ENCODE measurements at regions not wholly inside any gene's neighbourhood (a gene's known extent, or its start where the extent isn't known, plus 50 kb on each side); places are given as distances from the start of the nearest gene placed in this dataset.

DNA sequence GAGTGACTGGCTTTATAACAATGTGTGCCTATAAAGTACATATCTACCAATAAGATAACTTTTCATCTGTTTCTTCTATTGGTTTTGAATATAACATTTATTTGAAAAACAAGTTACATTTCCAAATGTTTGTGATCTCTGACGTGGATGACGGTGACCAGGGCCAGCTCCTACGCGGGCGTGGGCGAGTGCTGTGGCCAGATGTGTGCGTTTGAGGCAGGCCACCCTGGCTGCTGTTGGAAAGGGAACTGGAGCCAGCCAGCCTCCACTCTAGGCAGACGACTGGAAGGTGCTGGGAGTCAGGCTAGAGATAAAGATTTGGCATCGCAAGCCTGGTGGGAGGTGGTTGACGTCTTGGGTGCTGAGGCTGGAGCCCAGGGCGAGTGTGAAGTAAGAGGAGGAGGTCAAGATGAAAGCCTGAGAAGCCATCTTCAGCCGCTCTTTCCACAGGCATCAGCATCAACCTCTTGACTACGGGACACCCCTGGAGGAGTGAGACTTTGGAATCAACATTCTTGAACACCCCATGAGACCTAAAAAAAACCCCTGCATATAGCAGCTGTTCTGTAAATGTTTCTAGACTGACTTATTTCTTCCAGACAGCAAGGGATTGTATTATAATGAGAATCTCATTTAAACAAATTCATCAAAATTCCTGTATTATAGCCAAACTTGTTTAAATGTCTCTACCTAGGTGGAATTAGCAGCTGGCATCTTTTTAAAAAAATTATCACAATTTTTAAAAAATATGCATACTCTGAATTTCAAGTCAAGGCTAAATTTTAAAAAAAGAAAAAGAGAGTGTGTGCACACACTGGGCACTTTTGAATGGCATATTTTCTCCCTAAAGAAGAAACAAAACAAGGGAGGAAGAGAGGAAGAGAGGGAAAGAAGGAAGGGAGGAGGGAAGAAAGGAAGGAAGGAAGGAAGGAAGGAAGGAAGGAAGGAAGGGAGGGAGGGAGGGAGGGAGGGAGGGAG lies 112.5 kb upstream of the SLC44A3 start:
- no peak for DNase-seq

DNA sequence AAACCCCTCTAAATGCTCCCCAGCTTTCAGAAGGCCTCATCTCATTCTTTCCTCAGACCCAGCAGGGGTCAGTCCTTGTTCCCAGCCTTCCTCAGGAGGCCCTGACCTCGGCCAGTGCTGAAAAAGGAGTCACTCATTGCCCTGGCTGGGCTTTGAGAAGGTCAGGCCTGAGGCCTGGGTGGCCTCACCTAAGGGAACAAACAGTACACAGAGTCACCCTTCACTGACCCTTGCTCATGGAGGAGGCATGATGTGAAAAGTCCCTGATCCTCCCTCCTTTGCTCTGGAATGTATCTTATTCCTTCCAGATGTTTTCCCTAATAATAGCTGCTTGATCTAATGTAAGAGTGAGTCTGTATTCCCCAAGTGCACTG lies 117.7 kb upstream of the SLC44A3 start:
- no peak for DNase-seq

DNA sequence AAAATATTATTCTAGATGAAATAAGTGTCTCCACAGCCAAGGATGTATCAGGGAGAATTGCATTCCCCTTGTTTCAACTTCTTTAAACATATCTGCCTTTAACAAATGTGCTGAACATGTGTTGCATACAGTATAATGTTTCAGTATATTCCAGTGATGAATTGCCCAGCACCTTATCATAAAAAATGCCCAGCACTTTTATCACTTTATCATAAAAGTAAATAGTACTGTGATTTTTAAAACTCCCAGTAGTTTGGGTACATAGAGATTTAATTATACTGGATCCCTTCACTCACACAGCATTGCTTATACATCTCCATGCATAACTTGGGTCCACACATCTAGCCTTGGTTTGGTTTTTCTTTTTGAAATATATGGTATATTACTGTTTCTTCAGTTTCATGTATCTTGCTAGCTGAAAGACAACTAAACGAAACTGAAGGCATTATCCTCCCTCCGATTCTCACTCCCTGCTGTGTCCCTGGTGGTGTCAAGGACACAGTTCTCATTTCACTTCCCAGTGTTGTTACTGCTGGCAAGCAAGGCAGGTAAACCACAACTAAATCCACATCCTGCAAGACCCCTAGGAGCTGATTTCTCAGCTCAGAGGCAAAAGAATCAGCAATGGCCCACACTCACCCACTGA lies 118.2 kb upstream of the SLC44A3 start:
- DNase-seq, result no peak

DNA sequence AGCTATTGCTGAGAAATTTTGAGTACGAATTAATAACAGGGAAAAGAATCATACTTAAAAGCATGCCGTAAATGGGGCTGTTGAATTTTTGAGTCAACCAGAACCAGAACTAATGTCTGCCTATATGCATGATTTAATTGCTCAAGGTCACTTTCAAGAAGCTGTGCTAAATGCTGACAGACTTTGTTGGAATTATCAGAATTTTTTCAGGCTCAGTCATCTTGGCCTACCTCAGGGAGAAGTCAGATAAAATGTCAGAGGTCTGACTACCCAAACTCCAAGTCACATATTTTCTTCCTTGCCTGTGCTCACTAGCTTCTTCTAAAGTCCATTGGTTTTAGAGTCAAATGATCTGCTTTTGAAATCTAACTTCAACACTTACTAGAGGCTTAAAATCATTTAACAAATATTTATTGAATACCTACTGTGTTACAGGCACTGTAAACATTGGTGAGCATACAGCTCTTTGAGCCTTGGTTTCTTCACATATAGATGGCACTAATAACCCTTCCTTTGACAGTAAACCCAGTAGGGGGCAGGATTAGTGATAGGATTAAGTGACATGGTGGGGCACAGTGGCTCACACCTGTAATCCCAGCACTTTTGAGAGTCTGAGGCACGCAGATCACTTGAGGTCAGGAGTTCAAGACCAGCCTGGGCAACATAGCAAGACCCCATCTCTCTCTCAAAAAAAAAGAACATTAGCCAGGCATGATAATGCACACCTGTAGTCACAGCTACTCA lies 121.2 kb upstream of the SLC44A3 start:
- no peak for DNase-seq

DNA sequence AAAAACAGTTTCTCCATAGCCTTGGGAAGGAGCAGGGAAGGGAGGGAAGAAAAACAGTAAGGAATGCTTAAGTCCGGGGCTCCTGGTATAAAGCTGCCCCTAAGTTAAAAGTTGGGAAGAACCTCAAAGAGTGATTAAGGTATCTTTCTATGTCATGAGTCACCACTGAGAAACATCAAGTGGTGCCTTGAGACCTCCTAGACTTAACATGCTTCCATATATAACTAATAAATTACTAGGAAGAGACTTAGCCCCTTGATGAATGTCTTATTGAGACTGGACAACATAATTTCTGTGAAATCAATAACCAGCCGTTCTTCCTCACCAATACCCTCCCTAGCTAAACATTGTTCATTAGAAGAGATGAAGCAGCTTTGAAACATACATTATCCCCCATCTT lies 121.8 kb upstream of the SLC44A3 start:
- DNase-seq, result no peak

DNA sequence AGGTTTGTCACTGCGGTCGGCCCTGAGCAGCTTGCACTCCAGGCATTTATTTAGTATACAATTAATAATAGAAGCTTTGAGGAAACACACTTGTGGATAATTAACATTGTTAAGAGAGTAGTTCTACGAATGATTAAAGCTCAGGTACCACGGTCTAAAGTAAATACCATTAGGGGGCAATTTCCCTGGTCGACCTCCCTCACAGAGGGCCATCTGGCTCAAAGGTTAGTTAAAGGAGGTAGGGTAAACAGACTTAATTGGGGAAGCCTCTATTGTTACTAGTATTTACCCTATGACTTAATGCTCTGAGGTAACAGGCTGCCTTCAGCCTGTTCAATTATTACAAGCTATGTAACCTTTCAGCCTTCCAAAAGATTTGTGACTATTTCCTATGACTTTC lies 122.3 kb upstream of the SLC44A3 start:
- DNase-seq, result peak in 1 of 2 experiments; percentile 14

DNA sequence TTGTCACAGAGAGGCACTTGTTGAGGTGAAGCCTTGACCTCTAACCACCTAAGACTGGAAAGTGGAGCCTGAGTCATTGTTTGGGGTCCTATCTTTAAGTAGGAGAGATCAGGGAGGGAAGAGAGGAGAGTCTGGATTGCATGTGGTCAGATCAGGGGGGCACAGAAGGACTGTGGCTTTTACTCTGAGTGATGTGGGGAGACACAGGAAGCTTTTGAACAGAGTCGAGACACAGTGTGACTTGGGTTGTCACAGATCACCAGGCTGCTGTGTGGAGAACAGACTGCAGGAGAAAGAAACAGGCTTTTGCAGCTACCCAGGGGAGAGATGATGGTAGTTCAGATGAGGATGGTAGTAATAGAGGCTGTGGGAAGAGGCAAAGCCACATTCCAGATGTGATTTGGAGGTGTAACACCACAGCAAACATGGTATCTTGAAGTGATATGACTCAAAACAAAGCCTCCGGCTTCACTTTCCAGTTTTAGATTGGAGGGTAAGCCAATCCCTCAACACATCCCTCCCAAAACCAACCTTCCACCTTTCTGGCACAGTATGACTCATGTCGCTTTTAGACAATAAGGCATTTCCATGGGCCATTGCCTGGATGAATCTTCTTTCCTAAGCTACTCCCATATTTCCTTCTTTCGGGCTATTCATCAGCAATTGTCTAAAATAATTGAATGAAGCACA lies 125.8 kb upstream of the SLC44A3 start:
- DNase-seq, result no peak

DNA sequence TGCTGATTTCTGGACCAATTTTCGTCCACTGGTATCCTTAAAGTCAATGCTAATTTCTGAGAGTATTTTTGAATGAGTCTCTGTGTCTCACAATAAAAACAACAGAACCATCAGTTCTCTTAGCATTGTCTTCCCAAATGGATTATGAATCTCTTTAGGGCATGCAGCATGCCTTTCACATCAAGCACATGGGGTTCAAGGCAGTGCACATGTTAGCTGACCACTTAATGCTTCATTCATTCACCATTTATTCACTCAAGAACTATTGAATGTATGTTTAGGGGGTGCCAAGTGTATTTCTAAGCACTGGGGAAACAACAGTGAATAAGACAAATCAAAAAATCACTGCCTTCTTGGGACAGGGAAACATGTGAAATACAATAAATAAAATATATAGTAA lies 126.7 kb upstream of the SLC44A3 start:
- DNase-seq, result no peak

DNA sequence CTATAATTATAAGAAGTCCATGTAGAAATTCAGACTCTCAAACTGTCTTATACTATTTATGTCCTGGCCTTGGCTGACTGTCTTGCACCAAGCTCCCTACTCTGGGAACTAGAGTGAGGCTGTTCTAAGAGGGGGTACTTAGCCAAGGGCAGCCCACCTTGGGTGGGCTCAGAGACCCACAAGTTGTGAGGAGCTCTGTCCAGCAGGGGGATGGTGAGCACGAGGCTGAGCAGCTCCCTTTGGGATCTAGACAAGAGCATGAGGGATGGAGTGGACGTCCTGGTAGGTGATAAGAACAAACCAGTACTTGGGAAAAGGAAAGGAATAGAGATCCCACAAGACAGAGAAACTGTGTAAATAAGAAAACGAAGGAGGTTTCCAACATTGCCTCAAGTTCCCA lies 127.1 kb upstream of the SLC44A3 start:
- DNase-seq, result no peak

DNA sequence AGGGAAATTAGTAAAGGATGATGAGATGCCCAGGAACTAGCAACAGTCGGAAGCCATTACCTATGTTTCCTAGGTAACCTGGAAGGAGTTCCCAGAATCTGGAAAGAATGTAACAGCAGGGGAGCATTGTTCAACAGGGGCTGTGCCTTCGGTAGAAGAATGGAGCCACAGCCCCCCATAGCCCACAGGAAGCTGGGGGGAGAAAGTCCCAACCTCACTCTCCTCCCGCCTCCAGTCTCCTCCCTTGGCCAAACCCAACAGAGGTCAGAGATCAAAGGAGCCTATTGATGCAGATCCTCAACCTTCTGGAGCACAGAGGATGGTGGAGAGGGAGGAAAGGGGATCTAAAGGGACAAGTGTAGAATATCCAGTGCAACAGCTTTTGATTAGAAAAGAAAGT lies 131.5 kb upstream of the SLC44A3 start:
- DNase-seq, result no peak

DNA sequence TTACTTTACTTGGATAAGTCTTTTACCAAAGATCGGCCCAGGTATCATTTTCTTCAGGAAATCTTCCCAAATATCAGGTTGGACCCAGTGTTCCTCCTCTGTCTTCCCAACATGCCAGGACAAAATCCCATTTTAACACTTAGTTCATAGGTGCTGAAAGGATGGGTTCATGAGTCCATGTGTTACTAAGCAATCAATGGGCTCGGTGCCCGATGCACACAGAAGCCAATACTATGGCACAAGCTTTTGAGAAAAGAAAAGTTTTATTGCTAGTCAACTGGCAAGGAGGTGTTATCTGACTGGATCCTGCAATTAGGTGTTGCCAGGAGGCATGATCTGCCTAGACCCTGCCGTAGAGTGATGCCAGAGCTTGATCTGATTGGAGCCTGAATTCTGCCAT lies 133.3 kb upstream of the SLC44A3 start:
- DNase-seq, result no peak

DNA sequence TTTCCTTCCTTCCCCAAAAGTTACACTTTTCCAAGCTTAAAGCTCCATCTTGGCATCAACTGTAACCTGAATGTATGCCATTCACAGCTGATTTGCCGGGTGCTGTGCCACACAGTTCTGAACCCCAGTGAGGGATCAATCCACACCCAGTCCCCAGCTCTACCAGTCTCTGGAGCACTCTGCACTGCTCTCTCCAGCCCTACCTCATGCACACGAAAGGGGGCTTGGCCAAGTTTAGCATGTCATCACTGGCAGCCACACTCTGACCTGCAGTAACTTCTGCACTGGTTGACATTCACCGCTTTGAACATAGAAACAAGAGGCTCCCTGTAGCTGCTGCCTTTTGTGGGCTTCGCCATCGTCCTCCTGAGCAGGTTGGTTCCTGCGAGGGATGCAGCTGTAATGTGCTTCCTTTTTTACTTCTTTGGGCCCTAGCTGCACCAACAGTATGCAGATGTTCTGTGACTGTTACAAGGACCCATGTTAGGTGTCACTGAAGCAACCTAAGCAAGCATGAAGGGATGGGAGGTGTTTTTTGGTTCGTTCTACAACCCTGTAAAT lies 135.4 kb upstream of the SLC44A3 start:
- no peak for DNase-seq

DNA sequence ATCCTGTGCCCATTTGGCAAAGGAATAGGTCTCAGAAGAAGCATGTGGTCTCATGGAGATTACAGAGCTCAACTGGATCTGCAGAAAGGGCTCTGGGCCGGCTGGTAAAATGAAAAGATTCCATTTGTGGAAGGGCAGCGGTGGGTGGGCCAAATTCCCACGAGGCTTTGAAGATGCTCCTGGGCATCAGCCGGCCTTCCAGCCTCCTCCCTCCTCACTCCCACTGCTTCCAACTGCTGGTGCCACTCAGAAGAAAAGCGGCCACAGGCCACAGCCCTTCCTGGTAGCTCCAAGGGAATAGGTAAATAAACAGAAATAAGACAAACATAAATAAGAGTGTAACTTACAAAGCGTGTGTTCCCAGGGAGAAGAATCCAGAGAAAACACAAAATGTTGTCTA lies 136.3 kb upstream of the SLC44A3 start:
- no peak for DNase-seq

DNA sequence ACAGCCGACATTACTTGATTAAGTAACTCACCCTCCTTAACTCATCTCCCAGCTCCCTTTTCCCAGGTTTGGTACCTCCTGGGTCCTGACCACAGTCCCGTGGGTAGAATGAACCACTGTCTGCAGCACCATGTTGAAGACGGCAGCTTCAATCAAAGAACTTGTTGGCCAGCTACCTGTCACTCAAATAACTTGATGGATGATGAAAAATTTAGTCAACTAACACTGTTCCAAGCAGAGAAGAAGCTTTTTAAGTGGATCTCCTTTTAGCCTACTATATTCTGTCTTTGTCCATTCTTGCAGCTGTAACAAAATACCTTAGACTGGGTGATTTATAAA lies 138.4 kb upstream of the F3 start:
- no peak for DNase-seq

DNA sequence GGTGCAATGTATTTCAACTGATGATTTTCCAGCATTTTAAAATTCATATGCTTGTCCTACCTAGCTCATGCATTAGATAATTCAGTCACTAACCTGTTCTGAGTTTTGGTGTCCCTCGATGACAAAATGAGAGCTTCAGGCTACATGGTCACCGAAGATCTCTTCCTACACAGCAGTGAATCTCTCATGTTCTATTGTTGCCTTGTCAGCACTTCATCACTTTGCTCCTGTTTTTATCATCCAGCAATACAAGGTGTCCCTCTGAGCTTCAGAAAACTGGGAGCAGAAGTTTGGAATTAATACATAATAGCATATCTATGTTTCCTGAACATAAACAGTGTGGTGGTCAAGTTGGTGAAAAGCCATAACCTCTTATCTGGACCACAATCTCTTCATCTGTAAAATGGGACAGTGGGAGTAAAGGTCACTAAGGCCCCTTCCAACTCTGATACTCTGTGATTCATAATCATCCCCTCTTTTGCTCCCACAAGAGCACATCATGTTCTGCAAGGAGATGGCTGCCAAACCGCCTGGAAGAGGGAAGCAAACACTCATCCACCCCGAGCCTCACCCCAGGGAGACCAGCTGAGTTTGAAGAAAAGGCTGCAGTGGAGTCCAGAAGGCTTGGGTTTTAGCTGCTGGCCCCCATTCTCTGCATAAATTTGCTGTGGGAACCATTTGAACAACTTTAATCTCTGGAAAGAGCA lies 137.9 kb upstream of the F3 start:
- DNase-seq, result no peak

DNA sequence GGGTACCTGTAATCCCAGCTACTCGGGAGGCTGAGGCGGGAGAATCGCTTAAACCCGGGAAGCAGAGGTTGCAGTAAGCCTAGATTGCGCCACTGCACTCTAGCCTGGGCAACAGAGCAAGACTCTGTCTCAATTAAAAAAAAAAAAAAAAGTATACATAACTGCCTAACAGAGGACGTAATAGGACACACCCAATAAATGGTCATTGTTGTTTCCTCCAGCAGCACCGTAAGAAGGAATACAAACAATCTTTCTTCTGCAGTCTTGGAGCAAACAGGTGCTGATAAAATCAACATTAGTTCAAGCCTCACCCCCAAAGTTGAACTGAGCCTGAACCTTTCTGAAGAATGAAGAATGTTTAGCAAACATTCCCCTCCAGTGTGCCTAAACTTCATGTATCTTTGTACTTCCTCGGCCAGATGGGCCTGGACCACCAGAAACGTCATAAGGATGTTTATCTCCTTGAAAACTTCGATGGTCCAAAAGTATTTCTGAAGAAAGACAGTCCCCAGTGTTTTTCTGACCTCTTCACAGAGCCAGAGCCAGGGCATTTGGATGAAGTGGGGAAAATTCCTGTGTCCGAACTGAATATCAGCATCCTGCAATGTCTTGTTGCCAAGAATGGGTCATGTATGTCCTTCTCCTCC lies 136.8 kb upstream of the F3 start:
- no peak for DNase-seq

DNA sequence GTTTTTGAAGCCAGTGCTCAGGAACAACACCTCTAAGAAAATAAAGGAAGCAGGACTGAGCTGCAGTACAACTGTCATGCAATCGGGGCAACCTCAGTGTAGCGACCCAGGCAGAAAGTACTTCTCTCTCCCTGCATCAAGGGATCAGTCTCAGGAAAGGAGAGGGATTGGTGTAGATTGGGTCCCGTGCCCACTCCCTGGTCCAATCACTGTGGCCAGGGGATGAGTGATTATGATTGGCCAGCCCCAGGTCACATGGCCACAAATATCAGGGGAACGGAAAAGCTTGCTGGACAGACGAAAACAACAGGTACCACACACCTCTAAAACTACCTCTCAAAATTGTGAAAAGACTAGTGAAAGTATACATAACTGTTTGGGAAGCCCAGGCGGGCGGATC lies 136.2 kb upstream of the F3 start:
- no peak for DNase-seq

DNA sequence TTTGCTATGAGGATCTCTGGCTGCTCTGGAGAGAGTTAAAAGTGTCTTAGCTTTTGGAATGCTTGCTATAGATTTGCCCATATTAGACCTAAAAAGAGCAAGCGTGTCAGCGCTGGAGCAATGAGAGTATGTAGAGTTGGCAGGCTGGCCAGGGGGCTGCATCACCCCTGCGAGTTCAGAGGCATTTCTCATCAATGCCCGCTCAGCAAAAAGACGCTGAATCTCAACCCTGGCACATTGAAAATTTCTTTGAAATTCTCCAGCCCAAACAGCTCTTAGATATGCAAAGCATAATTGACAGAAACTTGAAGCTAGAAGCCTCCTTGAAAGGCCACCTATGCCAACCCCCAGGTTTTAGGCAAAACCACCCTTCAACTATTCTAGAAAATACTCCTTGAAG lies 135.5 kb upstream of the F3 start:
- no peak for DNase-seq

DNA sequence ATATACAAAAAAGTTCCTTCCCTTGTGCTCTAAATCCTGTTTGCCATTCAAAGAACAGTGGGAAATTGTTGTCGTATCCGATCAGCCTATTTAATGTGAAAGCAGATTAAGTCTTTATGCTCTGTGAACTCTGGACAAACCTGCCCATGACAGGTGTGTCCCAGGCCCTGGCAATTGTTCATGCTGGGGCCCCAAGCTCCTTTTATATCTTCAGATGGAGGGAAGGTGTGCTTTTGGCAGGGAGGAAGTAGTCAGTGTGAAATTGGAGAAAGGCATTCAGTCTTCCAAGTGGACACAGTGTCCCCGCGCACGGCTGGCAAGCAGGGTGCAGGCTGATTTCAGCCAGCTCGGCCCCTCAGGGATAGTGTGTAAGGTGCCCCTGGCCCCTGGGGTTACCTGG lies 135.1 kb upstream of the F3 start:
- DNase-seq, result no peak

DNA sequence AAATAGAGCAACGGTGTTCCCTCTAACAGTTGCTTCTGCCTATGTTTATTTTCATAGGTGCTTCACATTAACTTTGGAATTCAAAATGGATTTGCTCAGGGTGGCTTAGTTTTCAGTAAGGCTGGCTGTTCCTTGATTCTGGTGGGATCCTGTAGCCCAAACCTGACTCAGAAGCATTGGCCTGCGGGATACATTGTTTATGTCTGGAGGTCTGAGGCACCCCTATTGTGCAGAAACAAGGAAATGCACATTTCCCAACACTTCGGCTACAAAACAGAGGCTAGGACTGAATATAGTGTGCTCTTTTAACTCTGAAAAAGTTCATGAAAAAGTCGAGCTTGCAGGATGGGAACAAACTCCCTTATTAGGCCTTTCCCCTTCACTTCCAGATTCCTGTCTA lies 133.8 kb upstream of the F3 start:
- no peak for DNase-seq

DNA sequence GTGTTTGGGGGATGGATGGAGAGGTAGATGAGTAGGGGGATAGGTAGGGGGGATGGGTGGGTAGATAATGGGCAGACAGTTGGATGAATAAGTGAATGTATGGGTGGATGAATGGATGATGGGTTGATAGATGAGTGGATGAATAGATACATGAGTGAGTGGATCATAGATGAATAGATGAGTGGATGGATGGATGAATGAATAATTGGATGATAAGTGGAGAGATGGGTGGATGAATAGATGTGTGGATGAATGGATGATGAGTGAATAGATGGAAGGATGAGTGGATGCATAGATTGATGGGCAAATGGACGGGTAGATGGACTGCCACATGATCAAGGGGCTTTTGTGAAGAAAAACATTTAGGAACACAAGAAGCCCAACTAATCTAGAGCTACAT lies 133.3 kb upstream of the F3 start:
- no peak for DNase-seq

DNA sequence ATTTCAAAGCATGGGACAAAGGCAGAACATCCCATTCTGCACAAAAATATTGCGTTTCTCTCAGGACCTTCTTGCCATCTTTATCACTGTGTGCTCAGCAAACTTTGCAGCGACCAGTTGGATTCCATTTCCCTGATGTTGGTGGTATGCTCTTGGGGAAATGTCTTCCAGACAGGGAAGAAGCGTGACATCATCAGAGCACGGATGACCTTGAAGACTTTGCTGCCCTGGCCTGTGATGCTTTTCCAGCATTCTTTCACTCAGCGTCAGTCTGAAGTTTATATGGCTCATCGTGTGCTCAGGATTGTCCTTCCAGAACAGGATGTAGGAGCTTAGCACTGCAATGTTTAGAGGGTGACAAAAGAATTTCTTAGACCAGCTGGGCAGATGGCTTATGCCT lies 131.4 kb upstream of the F3 start:
- DNase-seq, result no peak
